ENCODE measurements at regions not wholly inside any gene's neighbourhood (a gene's known extent, or its start where the extent isn't known, plus 50 kb on each side); places are given as distances from the start of the nearest gene placed in this dataset.

GRCh38 chr9:93801120-93801519 lies 154.0 kb downstream of the BARX1 start:
- Histone ChIP-seq H3K27me3 (no peaks in the 10 kb centered on the region), H3K9me3 (no peaks in the 10 kb centered on the region), H3K4me3 (no peak overlapping the region), H3K36me3 (replicated peaks in 1 of 2; ENCODE audit: insufficient read depth in 1 of 2, low read depth in 2 of 2) (no peaks in the 10 kb centered on the region), H3K27ac (no peak overlapping the region), H3K4me1 (no peaks in the 10 kb centered on the region)
- intact Hi-C loops (cut with DNase I) = no loop called here
- no peak for TF ChIP-seq CTCF (IDR thresholded peaks at IDR 0.05)
- no peak for TF ChIP-seq POLR2A (IDR thresholded peaks at IDR 0.05)
- 56% methylated on average over 4 of the region's 4 CpGs; no CpG with 5 or more reads in 1 of the 2 donors for WGBS, 2 donors
- no peak for ATAC-seq
- no peak for DNase-seq

- intact Hi-C loops (cut with DNase I) = no loop called here
These were observed 162.8 kb downstream of the BARX1 start for GRCh38 chr9:93792358-93792757.

GRCh38 chr9:93786204-93786603 lies 169.0 kb downstream of the BARX1 start:
- no peak for ATAC-seq
- H3K36me3 ChIP-seq (replicated peaks in 1 of 2; ENCODE audit: insufficient read depth in 1 of 2, low read depth in 2 of 2) = no peaks in the 10 kb centered on the region
- no peaks in the 10 kb centered on the region for H3K4me1 ChIP-seq
- no peak overlapping the region for H3K4me3 ChIP-seq
- 64 to 74% methylated on average over 2 of the region's 2 CpGs for WGBS, 2 donors
- no peak for TF ChIP-seq POLR2A (IDR thresholded peaks at IDR 0.05)
- no peak overlapping the region for H3K27ac ChIP-seq
- peaks cover 0 to 10% (median 0%) of the 10 kb centered on the region in 3 donors for H3K9me3 ChIP-seq
- intact Hi-C loops (cut with DNase I) = no loop called here
- no peaks in the 10 kb centered on the region for H3K27me3 ChIP-seq
- DNase-seq = no peak

More at GRCh38 chr9:93792358-93792757, 162.8 kb downstream of the BARX1 start:
- Histone ChIP-seq H3K27me3 (no peaks in the 10 kb centered on the region), H3K9me3 (peaks cover 0 to 7% (median 0%) of the 10 kb centered on the region in 3 donors), H3K27ac (no peak overlapping the region), H3K4me3 (no peak overlapping the region), H3K36me3 (replicated peaks in 1 of 2; ENCODE audit: insufficient read depth in 1 of 2, low read depth in 2 of 2) (no peaks in the 10 kb centered on the region), H3K4me1 (no peaks in the 10 kb centered on the region)
- TF ChIP-seq CTCF (IDR thresholded peaks at IDR 0.05) (no peak), POLR2A (IDR thresholded peaks at IDR 0.05) (no peak)
- DNase-seq (no peak), ATAC-seq (no peak)
- 90 to 100% methylated on average over 1 of the region's 1 CpG for WGBS, 2 donors

- H3K27me3 ChIP-seq = no peaks in the 10 kb centered on the region
- TF ChIP-seq CTCF (IDR thresholded peaks at IDR 0.05) (no peak), POLR2A (IDR thresholded peaks at IDR 0.05) (no peak)
- no peak overlapping the region for H3K27ac ChIP-seq
- no peak for DNase-seq
- intact Hi-C loops (cut with DNase I) = no loop called here
- H3K9me3 ChIP-seq = no peaks in the 10 kb centered on the region
- ATAC-seq = no peak
- no peaks in the 10 kb centered on the region for H3K4me1 ChIP-seq
- 88 to 91% methylated on average over 11 of the region's 11 CpGs for WGBS, 2 donors
- H3K4me3 ChIP-seq = no peak overlapping the region
- H3K36me3 ChIP-seq (replicated peaks in 1 of 2; ENCODE audit: insufficient read depth in 1 of 2, low read depth in 2 of 2) = no peaks in the 10 kb centered on the region
These were observed 178.3 kb downstream of the BARX1 start for GRCh38 chr9:93776873-93777272.

GRCh38 chr9:93776256-93776655 lies 178.9 kb downstream of the BARX1 start:
- intact Hi-C loops (cut with DNase I) = no loop called here
- Histone ChIP-seq H3K36me3 (replicated peaks in 1 of 2; ENCODE audit: insufficient read depth in 1 of 2, low read depth in 2 of 2) (no peaks in the 10 kb centered on the region), H3K4me3 (no peak overlapping the region)

More at GRCh38 chr9:93776256-93776655, 178.9 kb downstream of the BARX1 start:
- no peaks in the 10 kb centered on the region for H3K4me1 ChIP-seq
- no peaks in the 10 kb centered on the region for H3K9me3 ChIP-seq
- WGBS, 2 donors = 52 to 77% methylated on average over 1 of the region's 1 CpG
- DNase-seq (no peak), ATAC-seq (no peak)
- no peak overlapping the region for H3K27ac ChIP-seq
- no peaks in the 10 kb centered on the region for H3K27me3 ChIP-seq
- TF ChIP-seq CTCF (IDR thresholded peaks at IDR 0.05) = no peak
- TF ChIP-seq POLR2A (IDR thresholded peaks at IDR 0.05) = no peak

Measured in body of pancreas (tissue), 4 donors.